B cell (primary cell): ENCODE measurements at regions not wholly inside any gene's neighbourhood (a gene's known extent, or its start where the extent isn't known, plus 50 kb on each side); places are given as distances from the start of the nearest gene placed in this dataset.

Experiments
- ATAC-seq: fragments of 200-7000 bp; cut with Tn5 transposase; one replicate; pipeline ENCODE4 v1.10.0; 2021; ENCODE audit warnings: low read depth, mild to moderate bottlenecking, moderate number of reproducible peaks, moderate library complexity
- CTCF ChIA-PET: fragments of 350-600 bp; sonication (Branson Sonifier 250); formaldehyde crosslinking; loops from one replicate; lab custom pipeline; 2021; ENCODE audit warnings: antibody characterized with exemption, inconsistent platforms; lab: Charles Lee
- POLR2A ChIA-PET: fragments of 350-600 bp; sonication (Branson Sonifier 250); formaldehyde crosslinking; loops from one replicate; lab custom pipeline; 2021; ENCODE audit warnings: antibody characterized with exemption; lab: Charles Lee
- DNase-seq: peaks from one replicate; pipeline ENCODE4 v3.0.0; 2013
- H2AFZ ChIP-seq: 2 replicates; pipeline ENCODE4 v1.6.1; 2012; ENCODE audit warnings: mild to moderate bottlenecking, low read depth, low read length; ENCODE audit not compliant: insufficient read depth, poor library complexity, severe bottlenecking
- H3K27ac ChIP-seq, 2 donors: 1 replicate in 1 of 2; 2 replicates in 1 of 2; pipeline ENCODE4 v1.5.1; 2012 to 2013; ENCODE audit warnings: low read length in 2 of 2, mild to moderate bottlenecking in 2 of 2, moderate library complexity in 1 of 2
- H3K27me3 ChIP-seq, 4 experiments: fragments of 200-600 bp in 1 of 4; sonication (generic) in 1 of 4; replicated peaks in 1 of 4; 1 replicate in 2 of 4; 2 replicates in 2 of 4; pipeline versions ENCODE4 v1.6.1 to v1.7.0; 2013 to 2016; ENCODE audit warnings: low read length in 3 of 4, mild to moderate bottlenecking in 2 of 4, mixed read lengths in 1 of 4, moderate library complexity in 1 of 4; ENCODE audit not compliant: insufficient read depth in 4 of 4, control insufficient read depth in 3 of 4; ENCODE audit errors: control extremely low read depth in 1 of 4
- H3K36me3 ChIP-seq, 2 experiments: replicated peaks in 1 of 2; 1 replicate in 1 of 2; 2 replicates in 1 of 2; pipeline versions ENCODE4 v1.6.1 to v1.7.1; 2013; ENCODE audit warnings: low read length in 1 of 2; ENCODE audit not compliant: insufficient read depth in 2 of 2, control insufficient read depth in 1 of 2; ENCODE audit errors: control extremely low read depth in 1 of 2, extremely low read depth in 1 of 2
- H3K4me1 ChIP-seq, 2 donors: fragments of 200-600 bp in 1 of 2; sonication (generic) in 1 of 2; 1 replicate in 1 of 2; 2 replicates in 1 of 2; pipeline versions ENCODE4 v1.5.1 to v1.6.1; 2013 to 2017; ENCODE audit warnings: low read length in 2 of 2; ENCODE audit not compliant: control insufficient read depth in 2 of 2, insufficient read depth in 2 of 2
- H3K4me2 ChIP-seq: replicated peaks from 2 replicates; pipeline ENCODE3; 2012; ENCODE audit warnings: mild to moderate bottlenecking, low read depth, low read length; ENCODE audit not compliant: poor library complexity, severe bottlenecking
- H3K4me3 ChIP-seq, 5 experiments: fragments of 200-600 bp in 1 of 5; sonication (generic) in 1 of 5; 1 replicate in 3 of 5; 2 replicates in 2 of 5; pipeline versions ENCODE4 v1.5.1 to v1.7.0; 2011 to 2016; ENCODE audit warnings: low read length in 4 of 5, mild to moderate bottlenecking in 4 of 5, low read depth in 2 of 5, control low read depth in 1 of 5, moderate library complexity in 1 of 5; ENCODE audit not compliant: insufficient read depth in 1 of 5; ENCODE audit errors: control extremely low read depth in 1 of 5, extremely low read depth in 1 of 5
- H3K79me2 ChIP-seq: fragments of 200-600 bp; sonication (generic); one replicate; pipeline ENCODE4 v1.6.0; 2016; ENCODE audit warnings: low read length; ENCODE audit not compliant: control insufficient read depth, insufficient read depth
- H3K9ac ChIP-seq: fragments of 200-600 bp; sonication (generic); 2 replicates; pipeline ENCODE4 v1.6.1; 2017; ENCODE audit warnings: mild to moderate bottlenecking, low read length, moderate library complexity
- H3K9me3 ChIP-seq, 3 donors: one replicate each; pipeline versions ENCODE4 v1.6.1 to v1.7.1; 2013; ENCODE audit warnings: low read length in 2 of 3; ENCODE audit not compliant: control insufficient read depth in 2 of 3, insufficient read depth in 1 of 3; ENCODE audit errors: control extremely low read depth in 1 of 3
- H4K20me1 ChIP-seq: 2 replicates; pipeline ENCODE4 v1.6.0; 2012; ENCODE audit warnings: mild to moderate bottlenecking, low read length; ENCODE audit not compliant: insufficient read depth, control insufficient read depth, poor library complexity, severe bottlenecking
- H3K27ac Mint-ChIP-seq: one replicate; pipeline ENCODE4 v1.8.0; 2021; ENCODE audit warnings: mixed read lengths
- H3K27me3 Mint-ChIP-seq: one replicate; pipeline ENCODE4 v1.8.0; 2021; ENCODE audit warnings: mixed read lengths
- H3K4me1 Mint-ChIP-seq: one replicate; pipeline ENCODE4 v1.8.0; 2021; ENCODE audit warnings: mixed read lengths
- H3K4me3 Mint-ChIP-seq: one replicate; pipeline ENCODE4 v1.8.0; 2021; ENCODE audit warnings: mixed read lengths
- H3K9me3 Mint-ChIP-seq: one replicate; pipeline ENCODE4 v1.8.0; 2022; ENCODE audit warnings: mixed read lengths; ENCODE audit not compliant: insufficient read depth
- EZH2 ChIP-seq: IDR thresholded peaks from 2 replicates; pipeline ENCODE4 v1.6.1; 2012; ENCODE audit warnings: borderline replicate concordance, low read depth, mild to moderate bottlenecking, moderate library complexity, low read length; ENCODE audit not compliant: insufficient read depth, poor library complexity, severe bottlenecking
- WGBS: methylation state at CpG from one replicate; pipeline ENCODE4 v1.1.5; 2013; ENCODE audit warnings: missing lambda C conversion rate; ENCODE audit not compliant: insufficient coverage; 5-methylcytosine and 5-hydroxymethylcytosine counted together
- intact Hi-C: fragments of 100-400 bp; cut with micrococcal nuclease; formaldehyde crosslinking; loops from one replicate; pipeline ENCODE4 v1.10.0; 2022
- TF ChIP-seq, protein P1 (sequence below): fragments of 200-600 bp; IDR thresholded peaks from one replicate; pipeline ENCODE4 v1.8.0; 2022; ENCODE audit warnings: antibody characterized with exemption, mild to moderate bottlenecking

DNA sequence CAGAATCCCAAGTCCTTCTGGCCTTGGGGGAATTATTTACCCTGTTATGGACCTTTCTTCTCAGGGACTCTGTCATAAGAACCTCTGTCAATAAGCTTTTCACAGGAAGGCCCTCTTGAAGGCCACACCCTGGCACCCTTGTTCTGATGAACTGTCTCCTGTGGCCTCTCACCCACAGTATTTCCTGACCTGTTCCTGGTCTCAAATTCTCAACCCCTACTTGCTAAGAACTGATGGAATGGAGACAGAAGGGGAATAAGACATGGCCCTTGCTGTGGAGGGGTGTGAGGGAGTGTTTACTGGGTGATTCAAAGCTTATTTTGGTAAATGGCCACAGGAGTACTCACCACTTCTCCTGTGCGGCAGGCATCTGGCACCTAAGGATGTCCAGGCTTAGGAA lies 1082.9 kb downstream of the BCL11B start:
- Histone ChIP-seq H4K20me1 (no peaks in the 10 kb centered on the region), H3K9me3 (peaks cover 0 to 4% (median 0%) of the 10 kb centered on the region in 3 donors), H3K4me2 (no peak overlapping the region), H3K36me3 (no peaks in the 10 kb centered on the region), H3K27me3 (no peaks in the 10 kb centered on the region), H2AFZ (no peak overlapping the region), H3K27ac (no peak overlapping the region), H3K4me3 (no peak overlapping the region), H3K9ac (no peak overlapping the region), H3K79me2 (no peaks in the 10 kb centered on the region), H3K4me1 (no peaks in the 10 kb centered on the region)
- Mint-ChIP-seq H3K4me1 (no peaks in the 10 kb centered on the region), H3K27ac (no peak overlapping the region), H3K27me3 (no peaks in the 10 kb centered on the region), H3K9me3 (no peaks in the 10 kb centered on the region), H3K4me3 (no peak overlapping the region)
- intact Hi-C loops = no loop called here
- no CpG with 5 or more reads among the region's 1 CpG for WGBS
- POLR2A ChIA-PET = no interaction called here
- CTCF ChIA-PET = no interaction called here
- ATAC-seq (no peak), DNase-seq (no peak)
- TF ChIP-seq EZH2 = no peak
- TF ChIP-seq, protein P1, sequence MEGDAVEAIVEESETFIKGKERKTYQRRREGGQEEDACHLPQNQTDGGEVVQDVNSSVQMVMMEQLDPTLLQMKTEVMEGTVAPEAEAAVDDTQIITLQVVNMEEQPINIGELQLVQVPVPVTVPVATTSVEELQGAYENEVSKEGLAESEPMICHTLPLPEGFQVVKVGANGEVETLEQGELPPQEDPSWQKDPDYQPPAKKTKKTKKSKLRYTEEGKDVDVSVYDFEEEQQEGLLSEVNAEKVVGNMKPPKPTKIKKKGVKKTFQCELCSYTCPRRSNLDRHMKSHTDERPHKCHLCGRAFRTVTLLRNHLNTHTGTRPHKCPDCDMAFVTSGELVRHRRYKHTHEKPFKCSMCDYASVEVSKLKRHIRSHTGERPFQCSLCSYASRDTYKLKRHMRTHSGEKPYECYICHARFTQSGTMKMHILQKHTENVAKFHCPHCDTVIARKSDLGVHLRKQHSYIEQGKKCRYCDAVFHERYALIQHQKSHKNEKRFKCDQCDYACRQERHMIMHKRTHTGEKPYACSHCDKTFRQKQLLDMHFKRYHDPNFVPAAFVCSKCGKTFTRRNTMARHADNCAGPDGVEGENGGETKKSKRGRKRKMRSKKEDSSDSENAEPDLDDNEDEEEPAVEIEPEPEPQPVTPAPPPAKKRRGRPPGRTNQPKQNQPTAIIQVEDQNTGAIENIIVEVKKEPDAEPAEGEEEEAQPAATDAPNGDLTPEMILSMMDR = no peak

DNA sequence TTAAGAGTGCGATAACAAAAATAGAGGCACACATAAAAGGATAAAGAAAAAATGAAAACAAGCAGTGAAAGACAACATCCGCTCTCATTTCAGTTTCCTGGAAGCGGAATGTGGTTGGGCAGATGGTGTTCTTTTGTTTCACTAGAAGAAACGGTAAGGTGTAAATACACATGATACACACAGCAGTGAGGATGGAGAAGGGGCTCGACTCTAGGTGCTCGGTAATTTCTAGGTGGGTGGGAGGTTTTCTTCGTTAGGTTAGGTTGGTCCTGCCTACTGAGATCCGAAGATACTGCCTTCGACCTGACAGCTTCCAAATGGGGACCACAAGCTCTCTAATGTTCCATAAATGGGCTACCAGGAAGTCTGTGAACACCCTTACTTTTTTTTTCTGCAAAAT lies 1082.5 kb downstream of the BCL11B start:
- H4K20me1 ChIP-seq = no peaks in the 10 kb centered on the region
- H3K9ac ChIP-seq = no peak overlapping the region
- H3K4me2 ChIP-seq = no peak overlapping the region
- no peaks in the 10 kb centered on the region for H3K27me3 ChIP-seq
- intact Hi-C loops = no loop called here
- H3K4me3 Mint-ChIP-seq = no peak overlapping the region
- H3K9me3 ChIP-seq = peaks cover 0 to 4% (median 0%) of the 10 kb centered on the region in 3 donors
- no peaks in the 10 kb centered on the region for H3K4me1 Mint-ChIP-seq
- no peak overlapping the region for H2AFZ ChIP-seq
- ATAC-seq = no peak
- H3K4me1 ChIP-seq = no peaks in the 10 kb centered on the region
- peaks cover 2% of the 10 kb centered on the region for H3K9me3 Mint-ChIP-seq
- H3K4me3 ChIP-seq = no peak overlapping the region
- CTCF ChIA-PET = no interaction called here
- no peak overlapping the region for H3K27ac Mint-ChIP-seq
- no peak for DNase-seq
- H3K79me2 ChIP-seq = no peaks in the 10 kb centered on the region
- WGBS = 89% methylated on average over 4 of the region's 9 CpGs
- no peaks in the 10 kb centered on the region for H3K36me3 ChIP-seq
- POLR2A ChIA-PET = no interaction called here
- H3K27ac ChIP-seq = no peak overlapping the region
- no peaks in the 10 kb centered on the region for H3K27me3 Mint-ChIP-seq
- TF ChIP-seq EZH2 = no peak
- TF ChIP-seq, protein P1 = no peak
